GF-D8 (cell line): ENCODE measurements at regions not wholly inside any gene's neighbourhood (a gene's known extent, or its start where the extent isn't known, plus 50 kb on each side); places are given as distances from the start of the nearest gene placed in this dataset.
"Not testable (repeated sequence)": the region's sequence is repeated elsewhere in the genome, so short reads cannot be mapped to it uniquely, and the experiment has no call there.

Source experiments
- DNase-seq: peaks from one replicate; lab custom pipeline; 2025; lab: John Stamatoyannopoulos, UW

DNA sequence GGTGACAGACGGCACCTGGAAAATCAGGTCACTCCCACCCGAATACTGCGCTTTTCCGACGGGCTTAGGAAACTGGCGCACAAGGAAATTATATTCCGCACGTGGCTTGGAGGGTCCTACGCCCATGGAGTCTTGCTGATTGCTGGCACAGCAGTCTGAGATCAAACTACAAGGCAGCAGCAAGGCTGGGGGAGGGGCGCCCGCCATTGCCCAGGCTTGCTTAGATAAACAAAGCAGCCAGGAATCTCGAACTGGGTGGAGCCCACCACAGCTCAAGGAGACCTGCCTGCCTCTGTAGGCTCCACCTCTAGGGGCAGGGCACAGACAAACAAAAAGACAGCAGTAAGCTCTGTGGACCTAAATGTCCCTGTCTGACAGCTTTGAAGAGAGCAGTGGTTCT is 394.3 kb downstream of the PTH2R start:
- DNase-seq = not testable (repeated sequence)

DNA sequence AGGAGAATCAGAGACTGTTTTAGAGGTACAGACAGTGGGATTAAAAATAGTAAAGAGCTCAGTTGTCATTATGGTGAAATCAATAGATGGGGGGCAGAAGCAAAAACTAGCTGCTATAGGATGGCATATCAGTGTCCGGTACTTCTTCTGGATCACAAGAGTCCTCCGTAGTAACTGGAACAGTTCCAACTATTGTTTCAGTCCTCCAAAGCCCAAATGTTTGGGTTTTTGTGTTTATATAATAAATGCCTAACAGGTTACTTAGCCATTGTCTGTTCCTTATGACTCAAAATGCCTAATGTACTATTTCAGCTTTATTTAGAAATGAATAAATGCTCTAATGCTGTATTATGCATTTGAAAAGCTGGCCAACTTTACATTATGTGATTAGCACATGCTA is 401.2 kb downstream of the PTH2R start:
- DNase-seq = no peak

DNA sequence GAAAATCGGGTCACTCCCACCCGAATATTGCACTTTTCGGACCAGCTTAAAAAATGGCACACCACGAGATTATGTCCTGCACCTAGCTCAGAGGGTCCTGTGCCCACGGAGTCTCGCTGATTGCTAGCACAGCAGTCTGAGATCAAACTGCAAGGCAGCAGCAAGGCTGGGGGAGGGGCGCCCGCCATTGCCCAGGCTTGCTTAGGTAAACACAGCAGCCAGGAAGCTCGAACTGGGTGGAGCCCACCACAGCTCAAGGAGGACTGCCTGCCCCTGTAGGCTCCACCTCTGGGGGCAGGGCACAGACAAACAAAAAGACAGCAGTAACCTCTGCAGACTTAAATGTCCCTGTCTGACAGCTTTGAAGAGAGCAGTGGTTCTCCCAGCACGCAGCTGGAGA is 405.3 kb downstream of the PTH2R start:
- DNase-seq = not testable (repeated sequence)

DNA sequence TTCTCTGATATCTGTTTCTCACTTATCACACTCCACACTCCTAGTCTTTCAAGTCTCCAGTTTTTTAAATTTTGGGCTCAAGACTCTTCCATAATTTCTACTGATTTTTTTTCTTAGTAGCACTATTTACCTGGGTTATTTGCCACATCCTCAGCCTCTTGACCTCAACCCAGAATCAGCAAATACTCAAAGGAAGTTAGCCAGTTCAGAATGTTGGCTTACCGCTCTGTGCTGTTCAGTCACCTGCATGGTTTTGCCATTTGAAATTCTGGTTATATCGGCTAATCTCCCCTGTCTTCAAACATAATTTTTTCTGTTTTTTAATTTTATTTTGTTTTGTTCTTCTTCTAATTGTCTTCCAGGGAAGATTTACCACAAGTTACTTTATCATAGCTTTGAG is 412.6 kb downstream of the PTH2R start:
- no peak for DNase-seq

DNA sequence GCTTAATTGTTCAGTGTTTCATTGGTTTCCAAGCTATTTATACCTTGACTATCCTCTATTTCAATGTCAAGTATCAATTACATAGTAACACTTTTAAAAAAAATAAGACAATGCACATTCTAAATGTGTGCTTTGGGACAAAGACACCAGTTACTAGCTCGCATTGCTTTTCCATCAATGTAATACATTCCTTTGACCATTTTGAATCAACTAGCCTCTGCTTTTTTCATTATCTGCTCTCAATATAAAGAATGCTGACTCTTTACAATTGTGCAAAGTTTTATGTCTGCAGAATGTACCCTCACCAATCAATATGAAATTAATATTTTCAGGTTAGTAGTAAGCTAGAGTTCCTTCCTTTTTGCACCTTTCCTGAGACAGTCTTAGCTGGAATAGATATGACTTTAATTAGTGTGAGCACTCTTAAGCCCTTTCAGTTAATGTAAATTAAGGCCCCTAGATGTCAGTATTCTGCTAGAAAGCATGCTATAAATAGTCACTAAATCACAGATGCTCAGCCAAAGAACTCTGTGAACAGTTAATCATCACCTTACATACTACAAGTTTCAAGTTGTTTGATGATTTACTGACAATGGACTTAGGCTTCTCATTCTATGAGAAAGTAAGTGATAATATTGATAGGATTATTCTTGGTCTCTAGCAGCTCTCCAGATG is 413.6 kb downstream of the PTH2R start:
- DNase-seq = no peak

DNA sequence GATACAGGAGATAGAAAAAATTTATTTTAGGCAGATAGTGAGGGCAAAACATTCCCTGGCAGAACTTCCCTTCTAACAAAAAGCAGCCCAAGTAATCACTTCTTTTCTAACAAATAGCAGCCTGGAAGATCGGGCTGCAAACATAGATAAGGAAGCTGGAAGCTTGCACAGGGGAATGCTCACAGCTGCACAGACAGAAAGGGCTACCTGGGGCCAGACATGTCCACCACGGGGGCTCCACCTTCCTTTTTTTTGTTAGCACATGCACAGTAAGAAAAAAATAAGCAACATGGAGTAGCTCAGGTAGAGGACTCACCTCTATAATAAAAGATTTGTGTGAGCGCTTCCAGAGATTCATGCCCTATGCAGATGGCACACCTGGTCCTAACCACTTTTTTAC is 420.5 kb downstream of the PTH2R start:
- no peak for DNase-seq

DNA sequence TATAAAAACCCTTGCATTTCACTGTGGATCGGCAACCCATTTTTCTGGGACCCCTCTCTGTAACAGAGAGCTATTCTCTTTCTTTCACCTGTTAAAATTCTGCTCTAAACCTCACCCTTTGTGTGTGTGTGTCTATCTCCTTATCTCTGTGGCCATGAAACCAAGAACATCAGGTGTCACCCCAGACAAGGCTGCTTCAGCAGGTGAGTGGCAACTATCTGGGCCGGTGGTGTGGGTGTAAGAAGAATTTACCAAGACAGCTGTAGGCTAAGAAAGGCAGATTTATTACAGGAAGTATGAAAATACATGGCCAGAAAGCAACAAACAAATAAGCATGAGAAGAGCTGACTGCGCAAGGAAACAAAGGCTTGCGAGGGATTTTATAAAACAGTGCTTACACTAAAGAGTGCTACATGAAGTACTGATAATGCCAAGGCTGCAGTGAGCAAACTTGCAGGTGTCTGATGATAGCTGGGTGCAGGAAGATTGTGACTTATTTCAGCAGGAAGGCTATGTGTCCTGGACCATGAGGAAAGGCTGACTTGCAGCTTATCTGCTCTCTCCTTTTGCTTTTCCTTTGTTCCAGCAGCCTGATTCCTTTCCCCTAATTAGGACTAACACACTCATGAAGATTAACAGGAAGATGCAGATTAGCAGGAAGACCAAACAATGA is 421.1 kb downstream of the PTH2R start:
- DNase-seq = no peak

DNA sequence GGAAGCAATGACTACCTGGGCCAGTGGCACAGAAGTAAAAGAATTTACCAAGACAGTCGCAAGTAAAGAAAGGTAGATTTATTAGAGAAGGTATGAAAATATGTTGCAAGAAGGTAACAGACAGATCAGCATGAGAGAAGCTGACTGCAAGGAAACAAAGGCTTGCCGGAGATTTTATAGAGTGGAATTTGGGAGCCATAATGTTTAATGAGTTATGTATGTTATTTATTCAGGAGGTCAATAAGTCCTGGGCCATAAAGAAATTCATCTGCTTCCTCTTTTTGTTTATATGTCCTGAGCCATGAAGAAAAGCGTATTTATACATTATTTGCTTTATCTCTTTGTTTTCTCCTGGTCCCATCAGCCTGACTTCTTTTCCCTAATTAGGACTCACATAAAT is 423.6 kb downstream of the PTH2R start:
- DNase-seq = no peak

DNA sequence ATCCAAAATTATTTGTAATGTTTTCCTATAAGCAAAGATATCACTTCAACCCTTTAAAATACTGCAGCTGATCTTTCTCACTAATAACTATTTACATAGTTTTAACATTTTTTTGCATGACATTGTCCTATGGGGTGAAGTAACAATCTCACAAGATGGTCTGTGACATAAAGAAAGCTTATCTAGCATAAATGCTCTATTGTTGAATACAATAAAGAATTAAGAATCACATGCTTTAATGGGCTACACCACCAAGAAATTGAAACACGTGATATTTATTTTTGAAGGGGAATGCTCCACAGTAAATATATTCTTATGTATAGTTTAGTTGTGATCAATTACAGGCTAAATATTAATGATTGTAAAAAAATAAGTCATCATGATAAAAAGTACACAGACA is 441.1 kb downstream of the PTH2R start:
- DNase-seq = no peak

DNA sequence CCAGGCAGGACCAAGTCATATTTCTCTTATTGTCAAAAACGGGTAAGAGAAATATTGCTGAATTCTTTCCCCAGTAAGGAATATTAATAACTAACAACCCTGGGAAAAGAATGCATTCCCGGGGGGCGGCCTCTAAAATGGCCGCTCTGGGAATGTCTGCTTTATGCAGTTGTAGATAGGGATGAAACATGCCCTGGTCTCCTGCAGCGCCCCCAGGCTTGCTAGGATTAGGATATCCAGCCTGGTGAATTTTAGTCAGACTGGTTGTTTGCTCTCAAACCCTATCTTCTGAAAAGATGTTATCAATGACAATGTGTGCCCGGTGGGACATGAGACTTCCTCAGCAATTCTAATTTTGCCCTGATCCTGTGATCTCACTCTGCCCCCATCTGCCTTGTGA is 448.1 kb downstream of the PTH2R start:
- no peak for DNase-seq

DNA sequence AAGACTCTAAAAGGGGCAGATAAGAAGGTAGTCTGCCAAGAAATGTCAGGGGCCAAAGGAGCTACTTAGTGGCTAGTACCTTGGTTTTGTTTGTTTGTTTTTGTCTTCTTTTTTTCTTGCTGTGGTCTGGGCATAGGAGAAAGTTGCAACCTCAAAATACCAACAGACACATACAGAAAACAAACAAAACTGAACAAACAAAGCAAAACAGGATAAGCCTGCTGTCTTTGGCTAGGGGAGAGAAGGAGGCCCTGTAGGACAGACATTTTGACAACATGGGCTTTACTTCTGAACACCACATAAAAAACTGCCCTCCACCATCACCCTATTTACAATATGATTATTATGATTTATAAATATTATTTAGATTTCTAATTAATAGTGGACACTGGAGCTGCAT is 460.8 kb downstream of the PTH2R start:
- DNase-seq = no peak

DNA sequence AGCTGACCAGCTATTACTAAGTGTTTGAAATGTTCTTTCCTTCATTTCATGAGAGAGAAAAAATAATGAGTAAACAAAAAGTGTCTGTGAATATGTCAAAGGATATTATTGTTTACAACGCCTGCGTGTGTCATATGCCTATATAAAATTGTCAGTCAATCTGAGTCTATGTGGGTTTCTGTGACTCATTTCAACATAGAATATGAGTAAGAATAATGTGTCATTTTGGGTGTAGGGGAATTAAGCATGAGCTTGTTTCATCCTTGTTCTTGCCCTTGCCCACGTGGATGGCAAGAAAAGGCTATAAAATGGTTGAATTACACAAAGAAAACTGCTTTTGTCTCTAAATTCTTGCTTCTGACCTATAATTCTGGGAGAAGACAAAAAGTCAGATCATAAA is 466.0 kb downstream of the PTH2R start:
- DNase-seq = no peak

DNA sequence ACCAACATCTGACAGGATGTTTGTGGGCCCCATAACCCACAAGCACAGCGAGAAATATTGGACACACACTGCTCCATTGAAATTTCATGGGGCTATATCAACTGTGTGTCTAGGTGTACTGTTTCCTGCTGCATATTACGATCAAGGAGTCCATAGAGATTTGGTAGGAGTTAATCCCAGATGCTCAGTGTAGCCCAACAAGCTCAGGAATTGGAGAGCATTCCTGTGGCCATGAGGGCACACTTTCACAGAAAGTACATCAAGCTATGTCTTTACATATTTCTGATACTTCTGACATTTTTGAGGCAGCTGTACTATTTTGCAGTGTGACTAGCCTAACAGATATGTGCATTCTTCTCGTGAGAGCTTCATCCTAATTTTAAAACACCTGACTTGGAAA is 473.1 kb downstream of the PTH2R start:
- no peak for DNase-seq

DNA sequence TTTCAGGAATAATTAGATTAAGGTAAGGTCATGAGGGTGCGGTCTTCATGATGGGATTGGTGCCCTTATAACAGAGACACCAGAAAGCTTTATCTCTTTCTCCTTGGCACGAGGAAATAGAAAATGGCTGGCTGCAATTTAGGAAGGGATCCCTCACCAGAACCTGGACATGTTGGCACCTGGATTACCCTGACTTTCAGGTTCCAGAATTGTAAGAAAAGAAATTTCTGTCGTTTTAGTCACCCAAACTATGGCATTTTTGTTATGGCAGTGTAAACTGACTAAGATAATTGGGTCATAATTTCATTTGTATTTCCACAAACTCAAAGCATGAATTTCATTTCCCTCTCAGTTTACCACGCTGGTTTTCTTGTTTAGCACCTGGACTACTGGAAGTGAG is 473.6 kb downstream of the PTH2R start:
- DNase-seq = no peak

DNA sequence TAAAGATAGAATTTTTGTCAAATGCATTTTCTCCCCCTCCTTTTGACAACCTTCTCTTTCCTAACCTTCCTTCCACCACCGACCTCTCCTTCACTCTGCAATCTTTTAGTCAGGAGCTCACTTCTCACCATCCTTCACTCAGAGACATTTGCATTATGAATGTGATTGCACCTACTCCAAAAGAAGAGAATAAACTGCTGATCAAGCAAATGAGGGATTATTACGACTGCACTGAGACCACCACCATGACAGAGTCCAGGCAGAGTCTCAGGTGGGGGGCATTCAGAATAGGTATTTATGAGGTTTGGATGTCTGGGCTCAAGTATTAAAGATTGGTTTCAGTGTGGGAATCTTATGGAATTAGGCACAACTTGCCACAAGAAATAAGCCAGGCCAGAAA is 483.9 kb downstream of the PTH2R start:
- DNase-seq = no peak

DNA sequence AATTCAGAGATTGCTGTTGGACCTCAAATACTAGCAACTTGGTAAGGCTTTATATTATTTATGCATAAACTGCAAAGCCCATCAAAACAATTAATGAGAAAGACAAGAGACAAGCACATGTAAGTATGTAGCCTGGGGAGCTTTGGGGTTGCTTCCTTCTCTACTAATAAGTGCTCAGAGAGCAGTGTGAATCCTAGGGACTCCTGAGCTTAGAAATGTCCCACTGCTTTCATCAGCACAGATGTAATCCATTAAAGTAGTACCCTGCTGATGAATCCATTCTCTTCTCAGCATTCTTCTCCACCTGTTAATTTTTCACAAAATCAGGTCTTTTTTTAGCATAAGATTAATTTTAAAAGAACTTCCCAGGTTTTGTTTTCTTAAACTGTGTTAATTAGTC is 485.6 kb downstream of the PTH2R start:
- no peak for DNase-seq

DNA sequence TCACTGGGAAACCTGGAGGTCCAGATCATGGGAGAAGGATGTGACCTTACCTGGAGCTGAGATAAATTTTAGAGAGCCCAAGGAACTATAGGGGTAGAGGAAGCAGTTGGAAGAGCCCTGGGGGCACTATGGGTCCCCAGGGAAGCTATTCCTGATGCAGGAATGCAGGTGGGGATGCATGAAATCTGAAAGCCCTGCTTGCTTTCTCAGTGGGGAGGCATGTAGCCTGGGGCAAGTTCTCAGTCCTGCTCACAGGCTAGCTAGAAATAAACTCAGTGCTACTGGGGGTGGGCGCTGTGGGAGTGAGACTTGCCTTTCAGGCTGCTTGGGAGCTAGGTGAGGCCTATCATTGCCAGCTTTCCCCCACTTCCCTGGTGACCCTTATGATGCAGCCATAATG is 499.7 kb downstream of the PTH2R start:
- no peak for DNase-seq

DNA sequence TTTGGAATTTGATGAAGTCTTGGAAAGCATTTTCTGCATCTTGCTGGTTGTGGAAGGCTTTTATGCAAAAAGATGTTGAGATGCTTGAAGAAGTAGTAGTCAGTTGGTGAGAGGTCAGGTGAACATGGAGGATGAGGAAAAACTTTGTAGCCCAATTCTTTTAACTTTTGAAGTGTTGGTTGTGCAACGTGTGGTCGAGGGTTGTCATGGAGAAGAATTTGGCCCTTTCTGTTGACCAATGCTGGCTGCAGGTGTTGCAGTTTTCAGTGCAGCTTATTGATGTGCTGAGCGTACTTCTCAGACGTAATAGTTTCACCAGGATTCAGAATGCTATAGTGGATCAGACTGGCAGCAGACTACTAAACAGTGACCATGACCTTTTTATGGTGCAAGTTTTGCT is 508.4 kb upstream of the MAP2 start:
- no peak for DNase-seq

DNA sequence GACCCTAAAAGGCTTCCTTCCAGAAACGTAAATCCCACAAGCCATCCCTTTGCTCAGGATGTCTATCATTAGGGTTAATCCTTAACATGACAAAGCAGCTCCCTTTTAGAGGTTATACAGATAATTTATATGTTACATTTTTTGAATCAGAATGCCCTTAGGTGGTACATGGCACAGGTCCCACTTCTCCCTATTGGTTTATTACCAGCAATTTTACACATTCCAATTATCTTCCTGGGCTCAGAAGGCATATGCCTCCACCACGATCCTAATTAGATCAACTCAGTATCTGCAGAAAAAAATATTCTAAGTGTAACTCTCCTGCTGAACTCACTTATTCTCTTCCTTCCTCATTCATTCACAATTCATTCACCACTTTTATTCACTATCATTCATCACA is 507.0 kb upstream of the MAP2 start:
- no peak for DNase-seq

DNA sequence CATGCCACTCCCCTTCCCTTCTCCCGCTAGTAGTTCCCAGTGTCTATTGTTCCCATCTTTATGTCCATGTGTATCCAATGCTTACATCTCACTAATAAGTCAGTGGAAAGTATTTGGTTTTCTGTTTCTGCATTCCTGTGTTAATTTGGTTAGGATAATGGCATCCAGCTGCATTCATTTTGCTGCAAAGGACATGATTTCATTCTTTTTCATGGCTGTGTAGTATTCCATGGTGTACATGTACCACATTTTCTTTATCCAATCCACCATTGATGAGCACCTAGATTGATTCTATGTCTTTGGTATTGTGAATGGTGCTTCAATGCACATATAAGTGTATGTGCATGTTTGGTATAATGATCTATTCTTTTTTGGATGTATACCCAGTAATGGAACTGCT is 502.5 kb upstream of the MAP2 start:
- DNase-seq = not testable (repeated sequence)

DNA sequence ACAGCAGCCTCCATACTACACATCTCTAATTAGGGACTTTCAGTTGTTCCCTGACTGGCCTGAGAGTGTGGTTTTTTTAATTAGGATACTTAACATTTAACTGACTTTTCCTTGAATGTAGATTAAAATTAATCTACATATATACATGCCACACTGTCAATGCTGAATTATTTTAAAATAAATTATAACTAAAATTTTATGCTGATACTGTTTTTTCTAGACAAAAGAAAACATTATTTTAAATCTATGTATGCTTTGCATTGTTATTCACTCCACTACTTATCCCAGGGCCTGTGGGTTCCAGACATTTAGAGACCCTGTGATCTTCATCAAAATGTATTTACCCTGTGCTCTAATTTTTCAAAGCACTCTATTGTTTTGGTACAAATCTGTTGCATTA is 496.0 kb upstream of the MAP2 start:
- no peak for DNase-seq

DNA sequence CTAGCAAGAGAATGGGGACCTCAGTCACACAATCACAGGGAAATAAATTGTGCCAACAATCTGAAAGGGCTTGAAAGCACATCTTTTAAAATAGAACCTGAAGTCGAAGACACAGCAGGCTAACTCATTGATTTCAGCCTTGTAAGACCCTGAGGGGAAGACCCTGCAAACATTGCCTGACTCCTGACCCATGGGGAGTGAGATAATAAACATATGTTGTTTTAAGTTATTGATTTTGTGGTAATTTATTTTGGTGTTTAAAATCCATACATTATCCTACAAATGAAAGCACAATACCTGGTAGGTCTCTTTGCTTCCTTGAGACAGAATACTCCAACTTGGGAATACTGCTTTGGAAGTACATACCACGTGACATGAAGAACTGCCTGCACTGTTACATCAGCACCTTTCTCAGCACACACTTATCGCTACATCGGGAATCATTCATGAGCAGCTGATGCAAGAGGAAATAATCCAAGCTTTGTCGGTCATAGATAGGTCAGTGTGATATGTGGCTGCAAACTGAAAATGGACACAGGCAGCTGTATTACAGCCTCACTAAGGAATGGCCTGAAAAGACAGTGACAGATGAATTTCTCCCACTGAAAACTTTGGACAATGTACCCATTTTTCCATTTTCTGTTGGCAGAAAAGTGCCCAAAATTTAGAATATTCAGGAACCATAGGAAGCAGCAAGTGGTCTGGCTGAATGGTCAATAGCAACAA is 494.5 kb upstream of the MAP2 start:
- no peak for DNase-seq

DNA sequence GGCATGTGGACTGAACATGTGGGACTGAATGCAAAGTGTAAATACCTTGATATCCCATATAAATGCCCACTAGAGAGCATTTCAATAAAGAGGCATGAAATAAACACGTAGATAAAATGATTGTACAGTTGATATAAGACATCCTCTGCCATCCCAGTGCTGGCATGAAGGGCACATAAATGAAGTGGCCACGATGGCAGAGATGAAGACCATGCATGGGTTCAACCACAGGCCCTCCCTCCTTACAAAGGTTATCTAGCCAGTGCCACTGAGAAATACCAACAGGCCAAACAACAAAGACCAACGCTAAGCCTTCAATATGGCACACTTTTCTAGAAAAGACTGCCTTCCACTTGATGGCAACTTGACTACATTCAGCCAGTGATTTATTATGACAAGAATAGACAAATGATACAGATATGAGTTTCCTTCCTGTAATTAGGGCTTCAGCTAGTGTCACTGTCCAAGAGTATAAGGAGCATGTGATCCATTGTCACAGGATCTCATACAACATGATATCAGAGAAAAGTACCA is 493.9 kb upstream of the MAP2 start:
- no peak for DNase-seq
